ENCODE measurements at regions not wholly inside any gene's neighbourhood (a gene's known extent, or its start where the extent isn't known, plus 50 kb on each side); places are given as distances from the start of the nearest gene placed in this dataset.

GRCh38 chr7:10696064-10696463, 277.6 kb upstream of the PHF14 start:
- DNase-seq (ENCODE audit: low spot score) = no peak

- no peak for DNase-seq (ENCODE audit: low spot score)
Observed at GRCh38 chr7:10703059-10703458, 270.6 kb upstream of the PHF14 start.

GRCh38 chr7:10703981-10704380, 269.7 kb upstream of the PHF14 start:
- DNase-seq (ENCODE audit: low spot score) = no peak

- DNase-seq (ENCODE audit: low spot score) = no peak
Observed at GRCh38 chr7:10704653-10705052, 269.0 kb upstream of the PHF14 start.

- DNase-seq (ENCODE audit: low spot score) = no peak
Observed at GRCh38 chr7:10706875-10707493, 266.7 kb upstream of the PHF14 start.

- DNase-seq (ENCODE audit: low spot score) = no peak
Observed at GRCh38 chr7:10707519-10707918, 266.2 kb upstream of the PHF14 start.

GRCh38 chr7:10708447-10708846, 265.2 kb upstream of the PHF14 start:
- no peak for DNase-seq (ENCODE audit: low spot score)

GRCh38 chr7:10718768-10719167, 254.9 kb upstream of the PHF14 start:
- no peak for DNase-seq (ENCODE audit: low spot score)

GRCh38 chr7:10720042-10720441, 253.6 kb upstream of the PHF14 start:
- DNase-seq (ENCODE audit: low spot score) = no peak

GRCh38 chr7:10721289-10721688, 252.4 kb upstream of the PHF14 start:
- DNase-seq (ENCODE audit: low spot score) = no peak

GRCh38 chr7:10723832-10724231, 249.8 kb upstream of the PHF14 start:
- no peak for DNase-seq (ENCODE audit: low spot score)

GRCh38 chr7:10724449-10724848, 249.2 kb upstream of the PHF14 start:
- no peak for DNase-seq (ENCODE audit: low spot score)

- DNase-seq (ENCODE audit: low spot score) = no peak
Observed at GRCh38 chr7:10727636-10728035, 246.0 kb upstream of the PHF14 start.

GRCh38 chr7:10731253-10731773, 242.4 kb upstream of the PHF14 start:
- DNase-seq (ENCODE audit: low spot score) = no peak

- DNase-seq (ENCODE audit: low spot score) = no peak
Observed at GRCh38 chr7:10733747-10734146, 239.9 kb upstream of the PHF14 start.

GRCh38 chr7:10734595-10734994, 239.1 kb upstream of the PHF14 start:
- DNase-seq (ENCODE audit: low spot score) = no peak

- no peak for DNase-seq (ENCODE audit: low spot score)
Observed at GRCh38 chr7:10739401-10739800, 234.3 kb upstream of the PHF14 start.

- DNase-seq (ENCODE audit: low spot score) = no peak
Observed at GRCh38 chr7:10740805-10741204, 232.9 kb upstream of the PHF14 start.

- no peak for DNase-seq (ENCODE audit: low spot score)
Observed at GRCh38 chr7:10756981-10757380, 216.7 kb upstream of the PHF14 start.

GRCh38 chr7:10759120-10759519, 214.6 kb upstream of the PHF14 start:
- DNase-seq (ENCODE audit: low spot score) = no peak

GRCh38 chr7:10767771-10768170, 205.9 kb upstream of the PHF14 start:
- DNase-seq (ENCODE audit: low spot score) = no peak

- DNase-seq (ENCODE audit: low spot score) = no peak
Observed at GRCh38 chr7:10770176-10770575, 203.5 kb upstream of the PHF14 start.

GRCh38 chr7:10773430-10773829, 200.2 kb upstream of the PHF14 start:
- no peak for DNase-seq (ENCODE audit: low spot score)
